HL-60 (cell line): ENCODE measurements at regions not wholly inside any gene's neighbourhood (a gene's known extent, or its start where the extent isn't known, plus 50 kb on each side); places are given as distances from the start of the nearest gene placed in this dataset.

Experiments used
- CTCF ChIP-seq: IDR thresholded peaks from one replicate; pipeline ENCODE4 v1.5.1; 2011; ENCODE audit warnings: low read length, control low read depth, inconsistent platforms; ENCODE audit not compliant: insufficient read depth
- GABPA ChIP-seq: IDR thresholded peaks from 2 replicates; pipeline ENCODE4 v1.6.1; 2012; ENCODE audit warnings: low read depth
- POLR2AphosphoS5 ChIP-seq: IDR thresholded peaks from 2 replicates; pipeline ENCODE4 v1.6.1; 2012; ENCODE audit warnings: low read depth

GRCh38 chr15:72912121-72912520 is 128.6 kb upstream of the ADPGK start:
- TF ChIP-seq CTCF, result no peak
- no peak for TF ChIP-seq POLR2AphosphoS5
- TF ChIP-seq GABPA, result no peak
